Loucy (cell line): ENCODE measurements at regions not wholly inside any gene's neighbourhood (a gene's known extent, or its start where the extent isn't known, plus 50 kb on each side); places are given as distances from the start of the nearest gene placed in this dataset.

Experiments used
- H2AFZ ChIP-seq: fragments of 200-600 bp; sonication (generic); 2 replicates; pipeline ENCODE4 v1.6.0; 2016; ENCODE audit warnings: antibody characterized with exemption, mild to moderate bottlenecking, low read length, moderate library complexity
- H3F3A ChIP-seq: fragments of 200-600 bp; 2 replicates; pipeline ENCODE4 v1.6.0; 2016; ENCODE audit warnings: antibody characterized with exemption, low read depth, mild to moderate bottlenecking
- H3K27me3 ChIP-seq: fragments of 200-600 bp; sonication (generic); 2 replicates; pipeline ENCODE4 v1.6.1; 2014; ENCODE audit warnings: low read length, mild to moderate bottlenecking; ENCODE audit not compliant: insufficient read depth, poor library complexity, severe bottlenecking
- H3K36me3 ChIP-seq: fragments of 200-600 bp; sonication (generic); 2 replicates; pipeline ENCODE4 v1.6.1; 2016; ENCODE audit warnings: low read length; ENCODE audit not compliant: insufficient read depth
- H3K4me1 ChIP-seq: fragments of 200-600 bp; sonication (generic); 2 replicates; pipeline ENCODE4 v1.5.1; 2014; ENCODE audit warnings: low read length, mild to moderate bottlenecking; ENCODE audit not compliant: insufficient read depth, poor library complexity, severe bottlenecking
- H3K4me2 ChIP-seq: fragments of 200-600 bp; sonication (generic); 2 replicates; pipeline ENCODE4 v1.6.0; 2014; ENCODE audit warnings: antibody characterized with exemption, low read length, low read depth, mild to moderate bottlenecking; ENCODE audit not compliant: poor library complexity, severe bottlenecking
- H3K4me3 ChIP-seq: fragments of 200-600 bp; sonication (generic); 2 replicates; pipeline ENCODE4 v1.5.1; 2014; ENCODE audit warnings: low read length, mild to moderate bottlenecking, mixed read lengths; ENCODE audit not compliant: poor library complexity, severe bottlenecking
- H3K79me2 ChIP-seq: fragments of 200-600 bp; sonication (generic); 2 replicates; pipeline ENCODE4 v1.6.1; 2014; ENCODE audit warnings: low read length; ENCODE audit not compliant: insufficient read depth
- H3K9ac ChIP-seq: fragments of 200-600 bp; sonication (generic); 2 replicates; pipeline ENCODE4 v1.6.0; 2014; ENCODE audit warnings: mild to moderate bottlenecking, low read depth, low read length, moderate library complexity; ENCODE audit not compliant: poor library complexity, severe bottlenecking
- H3K9me2 ChIP-seq: fragments of 200-600 bp; sonication (generic); replicated peaks from 2 replicates; pipeline ENCODE4 v1.6.1; 2016; ENCODE audit warnings: low read depth, low read length, mixed read lengths
- H3K9me3 ChIP-seq: fragments of 200-600 bp; sonication (generic); 2 replicates; pipeline ENCODE4 v1.6.1; 2014; ENCODE audit warnings: mild to moderate bottlenecking, antibody characterized with exemption, low read length, low read depth; ENCODE audit not compliant: insufficient read depth
- H4K20me1 ChIP-seq: fragments of 200-600 bp; sonication (generic); 2 replicates; pipeline ENCODE4 v1.6.0; 2014; ENCODE audit warnings: antibody characterized with exemption, low read length, mild to moderate bottlenecking; ENCODE audit not compliant: insufficient read depth, poor library complexity, severe bottlenecking
- EZH2phosphoT487 ChIP-seq: fragments of 200-600 bp; IDR thresholded peaks from 2 replicates; pipeline ENCODE4 v1.6.1; 2018; ENCODE audit warnings: antibody characterized with exemption, mild to moderate bottlenecking, moderate library complexity, borderline replicate concordance
- TF ChIP-seq, protein P1 (sequence below): fragments of 200-600 bp; sonication (generic); conservative IDR thresholded peaks from 2 replicates; pipeline ENCODE4 v1.5.1; 2014; ENCODE audit warnings: mild to moderate bottlenecking, antibody characterized with exemption, low read length

DNA sequence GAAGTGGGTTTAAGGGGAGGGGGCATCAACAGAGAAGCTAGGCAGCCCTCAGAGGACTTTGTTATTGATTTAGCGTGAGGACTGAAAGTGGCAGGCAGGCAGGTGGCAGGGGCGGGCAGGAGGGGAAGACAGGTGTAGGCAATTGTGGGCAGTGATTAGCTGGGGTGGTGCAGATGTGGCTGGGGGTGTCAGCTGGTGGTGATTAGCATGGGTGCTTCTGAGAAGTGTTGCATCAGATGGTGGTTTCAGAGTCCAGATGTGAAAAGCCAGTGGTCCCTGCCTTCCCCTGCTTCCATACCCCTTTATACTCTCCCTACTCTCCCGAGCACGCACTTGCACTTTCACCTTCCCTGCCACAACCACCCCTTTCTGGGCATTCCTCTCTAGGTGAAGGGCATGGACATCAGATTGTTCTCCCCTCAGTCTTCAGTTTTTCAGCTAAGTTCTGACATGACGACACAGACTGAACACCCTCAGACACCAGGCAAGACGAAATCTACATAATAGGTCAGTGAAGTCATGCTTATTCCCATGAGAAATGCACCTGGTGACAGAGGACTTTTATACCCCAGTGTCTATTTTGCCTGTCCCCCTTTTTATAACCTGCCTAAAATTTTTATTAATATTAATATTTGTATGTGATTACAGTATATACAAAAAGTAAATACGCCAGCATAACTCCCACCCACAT is 435.7 kb upstream of the CADM1 start:
- no peaks in the 10 kb centered on the region for H3K27me3 ChIP-seq
- no peak overlapping the region for H3K4me3 ChIP-seq
- no peaks in the 10 kb centered on the region for H3K9me3 ChIP-seq
- no peaks in the 10 kb centered on the region for H3F3A ChIP-seq
- no peaks in the 10 kb centered on the region for H3K36me3 ChIP-seq
- no peaks in the 10 kb centered on the region for H3K9me2 ChIP-seq
- H3K79me2 ChIP-seq = no peaks in the 10 kb centered on the region
- no peak overlapping the region for H3K4me2 ChIP-seq
- H3K4me1 ChIP-seq = no peaks in the 10 kb centered on the region
- H3K9ac ChIP-seq = no peak overlapping the region
- TF ChIP-seq, protein P1, sequence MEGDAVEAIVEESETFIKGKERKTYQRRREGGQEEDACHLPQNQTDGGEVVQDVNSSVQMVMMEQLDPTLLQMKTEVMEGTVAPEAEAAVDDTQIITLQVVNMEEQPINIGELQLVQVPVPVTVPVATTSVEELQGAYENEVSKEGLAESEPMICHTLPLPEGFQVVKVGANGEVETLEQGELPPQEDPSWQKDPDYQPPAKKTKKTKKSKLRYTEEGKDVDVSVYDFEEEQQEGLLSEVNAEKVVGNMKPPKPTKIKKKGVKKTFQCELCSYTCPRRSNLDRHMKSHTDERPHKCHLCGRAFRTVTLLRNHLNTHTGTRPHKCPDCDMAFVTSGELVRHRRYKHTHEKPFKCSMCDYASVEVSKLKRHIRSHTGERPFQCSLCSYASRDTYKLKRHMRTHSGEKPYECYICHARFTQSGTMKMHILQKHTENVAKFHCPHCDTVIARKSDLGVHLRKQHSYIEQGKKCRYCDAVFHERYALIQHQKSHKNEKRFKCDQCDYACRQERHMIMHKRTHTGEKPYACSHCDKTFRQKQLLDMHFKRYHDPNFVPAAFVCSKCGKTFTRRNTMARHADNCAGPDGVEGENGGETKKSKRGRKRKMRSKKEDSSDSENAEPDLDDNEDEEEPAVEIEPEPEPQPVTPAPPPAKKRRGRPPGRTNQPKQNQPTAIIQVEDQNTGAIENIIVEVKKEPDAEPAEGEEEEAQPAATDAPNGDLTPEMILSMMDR = no peak
- H2AFZ ChIP-seq = no peak overlapping the region
- H4K20me1 ChIP-seq = no peaks in the 10 kb centered on the region

DNA sequence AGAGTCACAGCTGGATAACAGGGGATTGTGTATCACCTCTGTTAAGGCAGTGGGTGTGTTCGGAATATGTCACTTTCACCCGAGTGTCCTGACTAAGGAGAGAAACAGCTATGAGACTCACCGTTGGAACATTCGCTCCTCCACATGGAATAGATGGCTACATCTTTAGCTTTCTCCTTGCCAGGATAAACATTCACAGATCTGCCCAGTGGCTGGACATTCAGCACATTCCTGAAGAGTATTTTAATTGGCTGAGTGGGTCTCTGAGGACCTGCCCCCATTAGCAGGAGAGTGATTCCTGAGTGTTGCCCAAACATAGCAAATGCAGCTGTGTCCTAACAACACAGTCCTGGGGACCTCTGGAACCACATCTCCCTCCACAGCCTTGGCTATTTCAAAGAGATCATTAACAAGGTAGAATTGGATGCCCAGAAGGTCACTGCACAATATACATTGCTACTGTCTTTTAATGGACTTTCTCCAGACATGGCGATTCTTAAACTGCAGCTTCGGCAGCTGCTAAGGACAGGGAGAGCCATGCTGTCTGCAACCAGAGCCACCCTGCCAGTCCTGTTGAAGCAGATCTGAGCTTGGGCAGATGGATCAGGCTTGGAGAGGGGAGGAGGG is 435.0 kb upstream of the CADM1 start:
- Histone ChIP-seq H3K27me3 (no peaks in the 10 kb centered on the region), H3F3A (no peaks in the 10 kb centered on the region), H3K4me3 (no peak overlapping the region), H3K9me3 (no peaks in the 10 kb centered on the region), H2AFZ (no peak overlapping the region), H3K36me3 (no peaks in the 10 kb centered on the region), H3K9me2 (no peaks in the 10 kb centered on the region), H4K20me1 (no peaks in the 10 kb centered on the region), H3K4me1 (no peaks in the 10 kb centered on the region), H3K4me2 (no peak overlapping the region), H3K9ac (no peak overlapping the region), H3K79me2 (no peaks in the 10 kb centered on the region)
- no peak for TF ChIP-seq EZH2phosphoT487
- TF ChIP-seq, protein P1 = no peak

DNA sequence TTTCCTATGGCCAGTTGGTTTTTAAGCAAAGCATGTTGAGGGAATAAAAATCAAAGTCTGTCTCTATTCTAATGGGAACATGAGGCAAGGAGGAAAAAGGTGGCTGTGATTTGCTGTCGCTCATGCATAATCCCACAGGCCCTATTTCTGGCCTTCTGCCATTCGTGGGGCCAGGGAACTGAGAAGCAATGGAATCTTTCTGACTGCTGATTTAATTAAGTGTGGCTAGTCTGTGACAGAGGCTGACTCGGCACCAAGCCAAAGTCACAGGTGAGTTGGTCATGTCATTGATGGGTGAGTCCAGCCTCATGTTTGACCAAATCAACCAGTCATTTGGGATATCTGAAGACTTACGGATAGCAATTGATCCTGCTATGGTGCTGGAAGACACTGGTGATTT is 429.3 kb upstream of the CADM1 start:
- H3K4me2 ChIP-seq = no peak overlapping the region
- H3F3A ChIP-seq = no peaks in the 10 kb centered on the region
- H3K4me3 ChIP-seq = no peak overlapping the region
- no peaks in the 10 kb centered on the region for H3K27me3 ChIP-seq
- TF ChIP-seq, protein P1 = no peak
- no peak for TF ChIP-seq EZH2phosphoT487
- no peaks in the 10 kb centered on the region for H3K9me2 ChIP-seq
- no peaks in the 10 kb centered on the region for H3K79me2 ChIP-seq
- H3K4me1 ChIP-seq = no peaks in the 10 kb centered on the region
- no peaks in the 10 kb centered on the region for H3K9me3 ChIP-seq
- H4K20me1 ChIP-seq = no peaks in the 10 kb centered on the region
- H3K9ac ChIP-seq = no peak overlapping the region
- no peaks in the 10 kb centered on the region for H3K36me3 ChIP-seq
- no peak overlapping the region for H2AFZ ChIP-seq
